ENCODE measurements at regions not wholly inside any gene's neighbourhood (a gene's known extent, or its start where the extent isn't known, plus 50 kb on each side); places are given as distances from the start of the nearest gene placed in this dataset.
"Not testable (repeated sequence)": the region's sequence is repeated elsewhere in the genome, so short reads cannot be mapped to it uniquely, and the experiment has no call there.

GRCh38 chr21:9838738-9839642, 682.4 kb upstream of the TPTE start:
- H3K4me1 ChIP-seq (ENCODE audit: insufficient read depth, low read length, poor library complexity, severe bottlenecking): no peaks in the 10 kb centered on the region
- no peak overlapping the region for H3K4me2 ChIP-seq (ENCODE audit: low read length)
- no peaks in the 10 kb centered on the region for H4K20me1 ChIP-seq (ENCODE audit: insufficient read depth, low read length)
- no peaks in the 10 kb centered on the region for H3K79me2 ChIP-seq (ENCODE audit: insufficient read depth, low read depth, low read length)
- CTCF ChIA-PET (ENCODE audit: unreplicated experiment): no interaction called here
- BruUV-seq (replicated peaks): no TSS peak
- no peak for TF ChIP-seq EZH2phosphoT487 (IDR thresholded peaks at IDR 0.05; ENCODE audit: borderline replicate concordance, low read depth, low read length)
- H3K36me3 ChIP-seq (ENCODE audit: insufficient read depth, low read length): no peaks in the 10 kb centered on the region
- H3K9me2 ChIP-seq (ENCODE audit: insufficient read depth, low read length): no peaks in the 10 kb centered on the region
- POLR2A ChIA-PET: no interaction called here
- intact Hi-C loops (cut with micrococcal nuclease; ENCODE audit: unreplicated experiment): no loop called here
- H3K27ac ChIP-seq (ENCODE audit: low read depth, low read length, poor library complexity, severe bottlenecking): no peak overlapping the region
- no peak overlapping the region for H3K4me3 ChIP-seq (ENCODE audit: low read depth, low read length, poor library complexity, severe bottlenecking)
- DNase-seq (ENCODE audit: low spot score): no peak
- no peak overlapping the region for H2AFZ ChIP-seq (ENCODE audit: low read length)
- H3K9me3 ChIP-seq (ENCODE audit: low read length): 0 out of 2 replicates have a peak, but pooled peaks cover 5% of the 10 kb centered on the region

- H3K9me2 ChIP-seq (ENCODE audit: insufficient read depth, low read length); H3K4me3 ChIP-seq (ENCODE audit: low read depth, low read length, poor library complexity, severe bottlenecking); BruUV-seq (replicated peaks); CTCF ChIA-PET (ENCODE audit: unreplicated experiment); H3K4me2 ChIP-seq (ENCODE audit: low read length); H2AFZ ChIP-seq (ENCODE audit: low read length); POLR2A ChIA-PET; H3K79me2 ChIP-seq (ENCODE audit: insufficient read depth, low read depth, low read length); intact Hi-C loops (cut with micrococcal nuclease; ENCODE audit: unreplicated experiment); H3K36me3 ChIP-seq (ENCODE audit: insufficient read depth, low read length); H3K4me1 ChIP-seq (ENCODE audit: insufficient read depth, low read length, poor library complexity, severe bottlenecking); H3K27ac ChIP-seq (ENCODE audit: low read depth, low read length, poor library complexity, severe bottlenecking); H4K20me1 ChIP-seq (ENCODE audit: insufficient read depth, low read length); DNase-seq (ENCODE audit: low spot score); H3K9me3 ChIP-seq (ENCODE audit: low read length): not testable (repeated sequence)
These were observed 677.3 kb upstream of the TPTE start for GRCh38 chr21:9844106-9844505.

DNA sequence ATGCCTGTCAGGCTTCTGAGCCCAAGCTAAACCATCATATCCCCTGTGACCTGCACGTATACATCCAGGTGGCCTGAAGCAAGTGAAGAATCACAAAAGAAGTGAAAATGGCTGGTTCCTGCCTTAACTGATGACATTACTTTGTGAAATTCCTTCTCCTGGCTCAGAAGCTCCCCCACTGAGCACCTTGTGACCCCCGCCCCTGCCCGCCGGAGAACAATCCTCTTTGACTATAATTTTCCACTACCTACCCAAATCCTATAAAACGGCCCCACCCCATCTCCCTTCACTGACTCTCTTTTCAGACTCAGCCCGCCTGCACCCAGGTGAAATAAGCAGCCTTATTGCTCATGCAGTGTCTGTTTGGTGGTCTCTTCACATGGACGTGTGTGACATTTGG, 673.9 kb upstream of the TPTE start:
- H3K36me3 ChIP-seq (ENCODE audit: insufficient read depth, low read length); H4K20me1 ChIP-seq (ENCODE audit: insufficient read depth, low read length); H3K4me1 ChIP-seq (ENCODE audit: insufficient read depth, low read length, poor library complexity, severe bottlenecking); H2AFZ ChIP-seq (ENCODE audit: low read length); DNase-seq (ENCODE audit: low spot score); H3K4me2 ChIP-seq (ENCODE audit: low read length); H3K9me2 ChIP-seq (ENCODE audit: insufficient read depth, low read length); POLR2A ChIA-PET; H3K27ac ChIP-seq (ENCODE audit: low read depth, low read length, poor library complexity, severe bottlenecking); CTCF ChIA-PET (ENCODE audit: unreplicated experiment); BruUV-seq (replicated peaks); H3K4me3 ChIP-seq (ENCODE audit: low read depth, low read length, poor library complexity, severe bottlenecking); intact Hi-C loops (cut with micrococcal nuclease; ENCODE audit: unreplicated experiment); H3K79me2 ChIP-seq (ENCODE audit: insufficient read depth, low read depth, low read length); H3K9me3 ChIP-seq (ENCODE audit: low read length): not testable (repeated sequence)

DNA sequence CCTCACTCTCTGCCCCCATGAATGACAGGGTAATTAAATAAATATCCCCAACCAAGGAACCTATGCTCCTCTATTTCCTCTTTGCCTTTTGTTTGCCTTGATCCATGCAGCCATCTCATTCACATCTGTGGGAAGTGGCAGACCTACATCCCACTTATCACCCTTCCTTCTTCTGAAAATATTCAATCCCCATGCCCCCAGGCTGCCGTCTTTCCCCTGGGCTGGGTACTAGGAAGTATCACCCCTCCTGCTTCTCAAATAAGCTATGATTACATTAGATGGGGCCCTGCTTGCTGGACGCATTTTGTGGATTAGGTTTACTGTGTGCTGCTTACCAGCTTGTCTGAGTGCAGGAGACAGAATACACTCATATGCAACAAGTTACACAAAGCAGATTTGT, 670.2 kb upstream of the TPTE start:
- DNase-seq (ENCODE audit: low spot score); intact Hi-C loops (cut with micrococcal nuclease; ENCODE audit: unreplicated experiment); H3K4me1 ChIP-seq (ENCODE audit: insufficient read depth, low read length, poor library complexity, severe bottlenecking); H2AFZ ChIP-seq (ENCODE audit: low read length); H3K36me3 ChIP-seq (ENCODE audit: insufficient read depth, low read length); H3K9me3 ChIP-seq (ENCODE audit: low read length); H4K20me1 ChIP-seq (ENCODE audit: insufficient read depth, low read length); CTCF ChIA-PET (ENCODE audit: unreplicated experiment); POLR2A ChIA-PET; H3K4me3 ChIP-seq (ENCODE audit: low read depth, low read length, poor library complexity, severe bottlenecking); H3K9me2 ChIP-seq (ENCODE audit: insufficient read depth, low read length); H3K4me2 ChIP-seq (ENCODE audit: low read length); H3K79me2 ChIP-seq (ENCODE audit: insufficient read depth, low read depth, low read length); H3K27ac ChIP-seq (ENCODE audit: low read depth, low read length, poor library complexity, severe bottlenecking); BruUV-seq (replicated peaks): not testable (repeated sequence)

DNA sequence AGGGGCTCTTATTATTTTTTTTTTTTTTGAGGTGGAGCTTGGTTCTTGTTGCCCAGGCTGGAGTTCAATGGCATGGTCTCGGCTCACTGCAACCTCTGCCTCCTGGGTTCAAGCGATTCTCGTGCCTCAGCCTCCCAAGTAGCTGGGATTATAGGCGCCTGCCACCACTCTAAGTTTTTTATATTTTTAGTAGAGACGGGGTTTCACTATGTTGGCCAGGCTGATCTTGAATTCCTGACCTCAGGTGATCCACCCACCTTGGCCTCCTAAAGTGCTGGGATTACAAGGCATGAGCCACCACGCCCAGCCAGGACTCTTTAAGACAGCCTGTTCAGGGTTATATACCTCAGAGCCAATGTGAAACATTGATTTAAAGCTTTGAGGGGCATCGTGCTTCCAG, 669.7 kb upstream of the TPTE start:
- H3K4me2 ChIP-seq (ENCODE audit: low read length); H3K9me2 ChIP-seq (ENCODE audit: insufficient read depth, low read length); BruUV-seq (replicated peaks); H3K4me3 ChIP-seq (ENCODE audit: low read depth, low read length, poor library complexity, severe bottlenecking); H3K4me1 ChIP-seq (ENCODE audit: insufficient read depth, low read length, poor library complexity, severe bottlenecking); CTCF ChIA-PET (ENCODE audit: unreplicated experiment); H3K36me3 ChIP-seq (ENCODE audit: insufficient read depth, low read length); H3K27ac ChIP-seq (ENCODE audit: low read depth, low read length, poor library complexity, severe bottlenecking); H3K9me3 ChIP-seq (ENCODE audit: low read length); intact Hi-C loops (cut with micrococcal nuclease; ENCODE audit: unreplicated experiment); H4K20me1 ChIP-seq (ENCODE audit: insufficient read depth, low read length); DNase-seq (ENCODE audit: low spot score); H3K79me2 ChIP-seq (ENCODE audit: insufficient read depth, low read depth, low read length); POLR2A ChIA-PET; H2AFZ ChIP-seq (ENCODE audit: low read length): not testable (repeated sequence)

- H4K20me1 ChIP-seq (ENCODE audit: insufficient read depth, low read length); H3K36me3 ChIP-seq (ENCODE audit: insufficient read depth, low read length); POLR2A ChIA-PET; intact Hi-C loops (cut with micrococcal nuclease; ENCODE audit: unreplicated experiment); H3K4me3 ChIP-seq (ENCODE audit: low read depth, low read length, poor library complexity, severe bottlenecking); H3K79me2 ChIP-seq (ENCODE audit: insufficient read depth, low read depth, low read length); H3K4me1 ChIP-seq (ENCODE audit: insufficient read depth, low read length, poor library complexity, severe bottlenecking); H3K4me2 ChIP-seq (ENCODE audit: low read length); H3K9me3 ChIP-seq (ENCODE audit: low read length); DNase-seq (ENCODE audit: low spot score); CTCF ChIA-PET (ENCODE audit: unreplicated experiment); BruUV-seq (replicated peaks); H3K9me2 ChIP-seq (ENCODE audit: insufficient read depth, low read length); H2AFZ ChIP-seq (ENCODE audit: low read length); H3K27ac ChIP-seq (ENCODE audit: low read depth, low read length, poor library complexity, severe bottlenecking): not testable (repeated sequence)
These were observed 663.8 kb upstream of the TPTE start for GRCh38 chr21:9857563-9857962.
